IMR-90 (cell line): ENCODE measurements at regions not wholly inside any gene's neighbourhood (a gene's known extent, or its start where the extent isn't known, plus 50 kb on each side); places are given as distances from the start of the nearest gene placed in this dataset.
"Not testable (repeated sequence)": the region's sequence is repeated elsewhere in the genome, so short reads cannot be mapped to it uniquely, and the experiment has no call there.

Experiments used
- ATAC-seq: fragments of 200-7000 bp; cut with Tn5 transposase; 2 replicates; pipeline ENCODE4 v1.9.1; 2020; ENCODE audit warnings: low read depth, mild to moderate bottlenecking, moderate library complexity
- BruUV-seq: library from RNA; stranded (reverse); fragments of 400-500 nt; replicated peaks from 2 replicates; lab custom pipeline; 2021; lab: Mats Ljungman, UMichigan
- CTCF ChIA-PET: fragments of 300-600 bp; formaldehyde crosslinking; extraction: SDS; loops from one replicate; lab custom pipeline; 2021; ENCODE audit warnings: antibody characterized with exemption; lab: Yijun Ruan, JAX
- POLR2A ChIA-PET: fragments of 300-600 bp; sonication (Branson Sonifier 250); formaldehyde crosslinking; loops from one replicate; lab custom pipeline; 2022; ENCODE audit warnings: antibody characterized with exemption; ENCODE audit not compliant: unreplicated experiment; lab: Charles Lee
- DNase-seq: peaks from one replicate; pipeline ENCODE4 v3.0.0; 2013
- H2AFZ ChIP-seq: replicated peaks from 2 replicates; pipeline ENCODE3; 2013; ENCODE audit warnings: low read length, mild to moderate bottlenecking; ENCODE audit not compliant: poor library complexity
- H2AK5ac ChIP-seq: 2 replicates; pipeline ENCODE4 v1.6.1; 2013; ENCODE audit warnings: low read depth, low read length, inconsistent platforms
- H2AK9ac ChIP-seq: replicated peaks from 2 replicates; pipeline ENCODE3; 2013; ENCODE audit warnings: mild to moderate bottlenecking, low read depth, low read length, moderate library complexity; ENCODE audit not compliant: poor library complexity
- H2BK120ac ChIP-seq: 2 replicates; pipeline ENCODE4 v1.6.1; 2013; ENCODE audit warnings: low read depth, low read length, inconsistent platforms
- H2BK15ac ChIP-seq: 3 replicates; pipeline ENCODE4 v1.6.1; 2013; ENCODE audit warnings: low read depth, low read length, inconsistent platforms
- H2BK20ac ChIP-seq: 2 replicates; pipeline ENCODE4 v1.6.1; 2013; ENCODE audit warnings: low read depth, mild to moderate bottlenecking, inconsistent platforms, low read length, moderate library complexity
- H2BK5ac ChIP-seq: 2 replicates; pipeline ENCODE4 v1.6.1; 2013; ENCODE audit warnings: mild to moderate bottlenecking, low read depth, low read length, inconsistent platforms; ENCODE audit not compliant: poor library complexity, severe bottlenecking
- H3K14ac ChIP-seq: replicated peaks from 2 replicates; pipeline ENCODE4 v1.6.1; 2013; ENCODE audit warnings: low read depth, low read length, inconsistent platforms
- H3K18ac ChIP-seq: 2 replicates; pipeline ENCODE4 v1.6.1; 2013; ENCODE audit warnings: low read depth, low read length, control low read depth
- H3K23ac ChIP-seq: 2 replicates; pipeline ENCODE4 v1.6.1; 2013; ENCODE audit warnings: low read depth, low read length, inconsistent platforms
- H3K27ac ChIP-seq: 2 replicates; pipeline ENCODE4 v1.5.1; 2013; ENCODE audit warnings: mild to moderate bottlenecking, control low read depth, low read length; ENCODE audit not compliant: insufficient read depth
- H3K27me3 ChIP-seq: 2 replicates; pipeline ENCODE4 v1.6.1; 2013; ENCODE audit warnings: low read length; ENCODE audit not compliant: control insufficient read depth, insufficient read depth
- H3K36me3 ChIP-seq: 2 replicates; pipeline ENCODE4 v1.6.1; 2013; ENCODE audit warnings: low read length, mixed read lengths; ENCODE audit not compliant: control insufficient read depth, insufficient read depth
- H3K4ac ChIP-seq: 2 replicates; pipeline ENCODE4 v1.6.1; 2013; ENCODE audit warnings: low read depth, low read length, inconsistent platforms
- H3K4me1 ChIP-seq: 2 replicates; pipeline ENCODE4 v1.6.1; 2013; ENCODE audit warnings: low read length, mixed read lengths; ENCODE audit not compliant: control insufficient read depth, insufficient read depth
- H3K4me2 ChIP-seq: 2 replicates; pipeline ENCODE4 v1.6.1; 2013; ENCODE audit warnings: low read depth, mild to moderate bottlenecking, control low read depth, low read length, moderate library complexity
- H3K4me3 ChIP-seq: 2 replicates; pipeline ENCODE4 v1.5.1; 2013; ENCODE audit warnings: low read depth, mild to moderate bottlenecking, control low read depth, low read length, moderate library complexity; ENCODE audit not compliant: insufficient read depth
- H3K56ac ChIP-seq: 2 replicates; pipeline ENCODE4 v1.6.1; 2013; ENCODE audit warnings: low read length, inconsistent platforms; ENCODE audit not compliant: insufficient read depth; ENCODE audit errors: extremely low read depth
- H3K79me1 ChIP-seq, 2 experiments: 2 replicates each; pipeline ENCODE4 v1.6.1; 2013; ENCODE audit warnings: low read length in 2 of 2, inconsistent platforms in 1 of 2, low read depth in 1 of 2
- H3K9ac ChIP-seq: 2 replicates; pipeline ENCODE4 v1.6.1; 2013; ENCODE audit warnings: low read depth, low read length, control low read depth
- H3K9me1 ChIP-seq: 2 replicates; pipeline ENCODE4 v1.6.1; 2013; ENCODE audit warnings: low read length, inconsistent platforms; ENCODE audit not compliant: insufficient read depth
- H3K9me3 ChIP-seq: 2 replicates; pipeline ENCODE4 v1.6.1; 2013; ENCODE audit warnings: low read length; ENCODE audit not compliant: control insufficient read depth, insufficient read depth
- H4K20me1 ChIP-seq: 2 replicates; pipeline ENCODE4 v1.6.1; 2013; ENCODE audit warnings: low read length, inconsistent platforms; ENCODE audit not compliant: insufficient read depth
- H4K5ac ChIP-seq: 2 replicates; pipeline ENCODE4 v1.6.1; 2013; ENCODE audit warnings: mild to moderate bottlenecking, low read depth, low read length, control low read depth
- H4K8ac ChIP-seq, 2 experiments: 2 replicates each; pipeline ENCODE4 v1.6.1; 2013; ENCODE audit warnings: low read depth in 2 of 2, low read length in 2 of 2, control low read depth in 1 of 2, inconsistent platforms in 1 of 2
- H4K91ac ChIP-seq: 2 replicates; pipeline ENCODE4 v1.6.1; 2013; ENCODE audit warnings: low read depth, low read length, inconsistent platforms; ENCODE audit not compliant: insufficient read depth
- WGBS, 2 experiments: methylation state at CpG; one replicate each; pipeline versions ENCODE4 v1.1.5 to v1.1.7; 2013; ENCODE audit warnings: missing lambda C conversion rate in 2 of 2; ENCODE audit not compliant: insufficient read length in 1 of 2; ENCODE audit errors: extremely low coverage in 2 of 2; 5-methylcytosine and 5-hydroxymethylcytosine counted together
- dilution Hi-C: fragments of 300-500 bp; cut with HindIII; formaldehyde crosslinking; loops from one replicate; pipeline ENCODE4 v1.14.3; 2018; ENCODE audit warnings: low sequenced_read_pairs; ENCODE audit not compliant: unreplicated experiment
- in situ Hi-C: fragments of 300-500 bp; cut with MboI; formaldehyde crosslinking; loops from 3 replicates; pipeline ENCODE4 v1.14.3; 2019; ENCODE audit warnings: low sequenced_read_pairs, inconsistent platforms, mixed read lengths
- intact Hi-C: fragments of 100-400 bp; cut with micrococcal nuclease; formaldehyde crosslinking; loops from 2 replicates; pipeline ENCODE4 v1.10.0; 2022

DNA sequence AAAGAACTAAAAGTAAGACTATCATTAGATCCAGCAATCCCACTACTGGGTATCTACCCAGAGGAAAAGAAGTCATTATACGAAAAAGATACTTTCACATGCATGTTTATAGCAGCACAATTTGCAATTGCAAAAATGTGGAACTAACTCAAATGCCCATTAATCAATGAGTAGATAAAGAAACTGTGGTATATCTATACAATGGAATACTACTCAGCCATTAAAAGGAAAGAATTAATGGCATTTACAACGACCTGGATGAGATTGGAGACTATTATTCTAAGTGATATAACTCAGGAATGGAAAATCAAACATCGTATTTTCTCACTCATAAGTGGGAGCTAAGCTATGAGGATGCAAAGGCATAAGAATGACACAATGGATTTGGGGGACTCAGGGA is 80.5 kb upstream of the KDM7A start:
- H3K4me1 ChIP-seq, H3K14ac ChIP-seq, H3K4me3 ChIP-seq, H3K9ac ChIP-seq, H3K27ac ChIP-seq, H3K23ac ChIP-seq, H2AFZ ChIP-seq, H2BK15ac ChIP-seq, H2AK5ac ChIP-seq, H3K9me1 ChIP-seq, H4K91ac ChIP-seq, H3K4ac ChIP-seq, H4K8ac ChIP-seq, dilution Hi-C loops, H3K9me3 ChIP-seq, POLR2A ChIA-PET, H2AK9ac ChIP-seq, H4K20me1 ChIP-seq, DNase-seq, H2BK20ac ChIP-seq, H3K18ac ChIP-seq, CTCF ChIA-PET, H3K56ac ChIP-seq, H3K36me3 ChIP-seq, H3K4me2 ChIP-seq, intact Hi-C loops, H2BK120ac ChIP-seq, BruUV-seq, ATAC-seq, H2BK5ac ChIP-seq, H3K79me1 ChIP-seq, H4K5ac ChIP-seq, in situ Hi-C loops: not testable (repeated sequence)
- WGBS, 2 experiments = no CpG with 5 or more reads among the region's 3 CpGs
- peaks cover 21% of the 10 kb centered on the region for H3K27me3 ChIP-seq

DNA sequence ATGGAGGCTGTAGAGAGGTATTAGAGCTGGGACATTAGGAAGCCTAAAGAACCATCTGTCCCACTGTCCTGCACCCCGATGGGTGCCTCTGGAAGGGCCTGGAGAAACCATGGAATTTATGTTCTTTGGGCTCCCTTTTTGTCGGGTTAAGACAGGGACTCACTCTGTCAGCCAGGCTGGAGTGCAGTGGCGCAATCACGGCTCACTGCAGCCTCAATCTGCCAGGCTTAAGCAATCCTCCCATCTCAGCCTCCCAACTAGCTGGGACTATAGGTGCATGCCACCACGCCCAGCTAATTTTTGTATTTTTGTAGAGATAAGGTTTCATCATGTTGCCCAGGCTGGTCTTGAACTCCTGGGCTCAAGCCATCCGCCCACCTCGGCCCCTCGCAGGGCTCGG is 78.2 kb upstream of the KDM7A start:
- CTCF ChIA-PET, H3K4ac ChIP-seq, H4K8ac ChIP-seq, H3K23ac ChIP-seq, POLR2A ChIA-PET, H3K56ac ChIP-seq, H2AFZ ChIP-seq, BruUV-seq, intact Hi-C loops, H3K9me1 ChIP-seq, H2BK20ac ChIP-seq, ATAC-seq, H4K91ac ChIP-seq, H3K79me1 ChIP-seq, H3K27ac ChIP-seq, H3K4me2 ChIP-seq, H3K18ac ChIP-seq, H3K36me3 ChIP-seq, H2AK9ac ChIP-seq, H3K14ac ChIP-seq, H3K27me3 ChIP-seq, H2BK5ac ChIP-seq, H3K9ac ChIP-seq, H3K9me3 ChIP-seq, H4K5ac ChIP-seq, H2AK5ac ChIP-seq, dilution Hi-C loops, H4K20me1 ChIP-seq, H2BK15ac ChIP-seq, DNase-seq, H3K4me1 ChIP-seq, H3K4me3 ChIP-seq, in situ Hi-C loops, H2BK120ac ChIP-seq: not testable (repeated sequence)
- 80% methylated on average over 1 of the region's 9 CpGs; no CpG with 5 or more reads in 1 of the 2 experiments for WGBS, 2 experiments
